ENCODE measurements at regions not wholly inside any gene's neighbourhood (a gene's known extent, or its start where the extent isn't known, plus 50 kb on each side); places are given as distances from the start of the nearest gene placed in this dataset.

GRCh38 chr14:22040781-22041125 lies 367.1 kb upstream of the OR4E1 start:
- no peak for ATAC-seq

GRCh38 chr14:22039938-22040780 lies 366.5 kb upstream of the OR4E1 start:
- TF ChIP-seq SNAI2 (CRISPR knock-in tag; IDR thresholded peaks at IDR 0.05) (no peak), OSR1 (CRISPR knock-in tag; IDR thresholded peaks at IDR 0.05) (no peak), ESRRG (CRISPR knock-in tag; IDR thresholded peaks at IDR 0.05) (no peak), PPARA (CRISPR knock-in tag; IDR thresholded peaks at IDR 0.05; ENCODE audit: borderline replicate concordance) (no peak), ZNF565 (CRISPR knock-in tag; conservative IDR thresholded peaks at IDR 0.05; ENCODE audit: low read depth) (no peak), ARNTL (CRISPR knock-in tag; IDR thresholded peaks at IDR 0.05; ENCODE audit: borderline replicate concordance, low read depth) (no peak), ZNF70 (CRISPR knock-in tag; IDR thresholded peaks at IDR 0.05) (no peak), TOX (CRISPR knock-in tag; IDR thresholded peaks at IDR 0.05; ENCODE audit: borderline replicate concordance) (no peak), CSRNP3 (CRISPR knock-in tag; IDR thresholded peaks at IDR 0.05) (no peak), ISL1 (CRISPR knock-in tag; IDR thresholded peaks at IDR 0.05) (no peak), BACH2 (CRISPR knock-in tag; IDR thresholded peaks at IDR 0.05; ENCODE audit: borderline replicate concordance) (no peak), ZC3H10 (CRISPR knock-in tag; IDR thresholded peaks at IDR 0.05) (no peak)
- TF ChIP-seq, protein P1, sequence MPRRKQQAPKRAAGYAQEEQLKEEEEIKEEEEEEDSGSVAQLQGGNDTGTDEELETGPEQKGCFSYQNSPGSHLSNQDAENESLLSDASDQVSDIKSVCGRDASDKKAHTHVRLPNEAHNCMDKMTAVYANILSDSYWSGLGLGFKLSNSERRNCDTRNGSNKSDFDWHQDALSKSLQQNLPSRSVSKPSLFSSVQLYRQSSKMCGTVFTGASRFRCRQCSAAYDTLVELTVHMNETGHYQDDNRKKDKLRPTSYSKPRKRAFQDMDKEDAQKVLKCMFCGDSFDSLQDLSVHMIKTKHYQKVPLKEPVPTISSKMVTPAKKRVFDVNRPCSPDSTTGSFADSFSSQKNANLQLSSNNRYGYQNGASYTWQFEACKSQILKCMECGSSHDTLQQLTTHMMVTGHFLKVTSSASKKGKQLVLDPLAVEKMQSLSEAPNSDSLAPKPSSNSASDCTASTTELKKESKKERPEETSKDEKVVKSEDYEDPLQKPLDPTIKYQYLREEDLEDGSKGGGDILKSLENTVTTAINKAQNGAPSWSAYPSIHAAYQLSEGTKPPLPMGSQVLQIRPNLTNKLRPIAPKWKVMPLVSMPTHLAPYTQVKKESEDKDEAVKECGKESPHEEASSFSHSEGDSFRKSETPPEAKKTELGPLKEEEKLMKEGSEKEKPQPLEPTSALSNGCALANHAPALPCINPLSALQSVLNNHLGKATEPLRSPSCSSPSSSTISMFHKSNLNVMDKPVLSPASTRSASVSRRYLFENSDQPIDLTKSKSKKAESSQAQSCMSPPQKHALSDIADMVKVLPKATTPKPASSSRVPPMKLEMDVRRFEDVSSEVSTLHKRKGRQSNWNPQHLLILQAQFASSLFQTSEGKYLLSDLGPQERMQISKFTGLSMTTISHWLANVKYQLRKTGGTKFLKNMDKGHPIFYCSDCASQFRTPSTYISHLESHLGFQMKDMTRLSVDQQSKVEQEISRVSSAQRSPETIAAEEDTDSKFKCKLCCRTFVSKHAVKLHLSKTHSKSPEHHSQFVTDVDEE (CRISPR knock-in tag; IDR thresholded peaks at IDR 0.05), result no peak
- TF ChIP-seq, protein P2, sequence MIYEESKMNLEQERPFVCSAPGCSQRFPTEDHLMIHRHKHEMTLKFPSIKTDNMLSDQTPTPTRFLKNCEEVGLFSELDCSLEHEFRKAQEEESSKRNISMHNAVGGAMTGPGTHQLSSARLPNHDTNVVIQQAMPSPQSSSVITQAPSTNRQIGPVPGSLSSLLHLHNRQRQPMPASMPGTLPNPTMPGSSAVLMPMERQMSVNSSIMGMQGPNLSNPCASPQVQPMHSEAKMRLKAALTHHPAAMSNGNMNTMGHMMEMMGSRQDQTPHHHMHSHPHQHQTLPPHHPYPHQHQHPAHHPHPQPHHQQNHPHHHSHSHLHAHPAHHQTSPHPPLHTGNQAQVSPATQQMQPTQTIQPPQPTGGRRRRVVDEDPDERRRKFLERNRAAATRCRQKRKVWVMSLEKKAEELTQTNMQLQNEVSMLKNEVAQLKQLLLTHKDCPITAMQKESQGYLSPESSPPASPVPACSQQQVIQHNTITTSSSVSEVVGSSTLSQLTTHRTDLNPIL (CRISPR knock-in tag; IDR thresholded peaks at IDR 0.05; ENCODE audit: low read depth), result no peak
- ATAC-seq, result peak; percentile 61

More at GRCh38 chr14:22040781-22041125, 367.1 kb upstream of the OR4E1 start:
- no peak for TF ChIP-seq ISL1 (CRISPR knock-in tag; IDR thresholded peaks at IDR 0.05)
- TF ChIP-seq ZC3H10 (CRISPR knock-in tag; IDR thresholded peaks at IDR 0.05), result no peak
- TF ChIP-seq, protein P1 (CRISPR knock-in tag; IDR thresholded peaks at IDR 0.05), result no peak
- no peak for TF ChIP-seq PPARA (CRISPR knock-in tag; IDR thresholded peaks at IDR 0.05; ENCODE audit: borderline replicate concordance)
- no peak for TF ChIP-seq GLIS3 (CRISPR knock-in tag; IDR thresholded peaks at IDR 0.05)
- TF ChIP-seq, protein P3, sequence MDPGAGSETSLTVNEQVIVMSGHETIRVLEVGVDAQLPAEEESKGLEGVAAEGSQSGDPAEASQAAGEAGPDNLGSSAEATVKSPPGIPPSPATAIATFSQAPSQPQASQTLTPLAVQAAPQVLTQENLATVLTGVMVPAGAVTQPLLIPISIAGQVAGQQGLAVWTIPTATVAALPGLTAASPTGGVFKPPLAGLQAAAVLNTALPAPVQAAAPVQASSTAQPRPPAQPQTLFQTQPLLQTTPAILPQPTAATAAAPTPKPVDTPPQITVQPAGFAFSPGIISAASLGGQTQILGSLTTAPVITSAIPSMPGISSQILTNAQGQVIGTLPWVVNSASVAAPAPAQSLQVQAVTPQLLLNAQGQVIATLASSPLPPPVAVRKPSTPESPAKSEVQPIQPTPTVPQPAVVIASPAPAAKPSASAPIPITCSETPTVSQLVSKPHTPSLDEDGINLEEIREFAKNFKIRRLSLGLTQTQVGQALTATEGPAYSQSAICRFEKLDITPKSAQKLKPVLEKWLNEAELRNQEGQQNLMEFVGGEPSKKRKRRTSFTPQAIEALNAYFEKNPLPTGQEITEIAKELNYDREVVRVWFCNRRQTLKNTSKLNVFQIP (CRISPR knock-in tag; IDR thresholded peaks at IDR 0.05; ENCODE audit: borderline replicate concordance, low read depth), result no peak
- TF ChIP-seq ZNF70 (CRISPR knock-in tag; IDR thresholded peaks at IDR 0.05), result no peak
- no peak for TF ChIP-seq BACH2 (CRISPR knock-in tag; IDR thresholded peaks at IDR 0.05; ENCODE audit: borderline replicate concordance)
- no peak for TF ChIP-seq CSRNP3 (CRISPR knock-in tag; IDR thresholded peaks at IDR 0.05)
- no peak for TF ChIP-seq TOX (CRISPR knock-in tag; IDR thresholded peaks at IDR 0.05; ENCODE audit: borderline replicate concordance)
- TF ChIP-seq, protein P2 (CRISPR knock-in tag; IDR thresholded peaks at IDR 0.05; ENCODE audit: low read depth), result no peak
- TF ChIP-seq TCF4 (CRISPR knock-in tag; IDR thresholded peaks at IDR 0.05; ENCODE audit: borderline replicate concordance), result no peak
- TF ChIP-seq ZNF565 (CRISPR knock-in tag; conservative IDR thresholded peaks at IDR 0.05; ENCODE audit: low read depth), result no peak
- TF ChIP-seq ZFP3 (CRISPR knock-in tag; IDR thresholded peaks at IDR 0.05), result no peak
- no peak for TF ChIP-seq ZFP30 (CRISPR knock-in tag; IDR thresholded peaks at IDR 0.05)
- no peak for TF ChIP-seq SNAI2 (CRISPR knock-in tag; IDR thresholded peaks at IDR 0.05)
- TF ChIP-seq CSDC2 (CRISPR knock-in tag; IDR thresholded peaks at IDR 0.05), result no peak
